Psoas muscle (tissue), 7 donors: ENCODE measurements at regions not wholly inside any gene's neighbourhood (a gene's known extent, or its start where the extent isn't known, plus 50 kb on each side); places are given as distances from the start of the nearest gene placed in this dataset.

Experiments used
- ATAC-seq, 4 donors: fragments of 200-7000 bp; cut with Tn5 transposase; one replicate each; pipeline ENCODE4 v1.9.1; 2020; ENCODE audit warnings: moderate library complexity in 3 of 4, mild to moderate bottlenecking in 2 of 4
- DNase-seq, 2 donors: peaks; one replicate each; pipeline ENCODE4 v3.0.0-alpha.2; 2020
- H3K27ac ChIP-seq: fragments of 200-600 bp; one replicate; pipeline ENCODE4 v1.8.0; 2022
- H3K27me3 ChIP-seq, 3 donors: fragments of 200-600 bp in 1 of 3; one replicate each; pipeline versions ENCODE4 v1.6.1 to v1.8.0; 2013 to 2022; ENCODE audit warnings: low read length in 2 of 3, mild to moderate bottlenecking in 2 of 3, moderate library complexity in 1 of 3; ENCODE audit not compliant: insufficient read depth in 3 of 3
- H3K36me3 ChIP-seq, 2 donors: fragments of 200-600 bp in 1 of 2; one replicate each; pipeline versions ENCODE4 v1.6.1 to v1.8.0; 2013 to 2022; ENCODE audit warnings: low read depth in 1 of 2, mild to moderate bottlenecking in 1 of 2, moderate library complexity in 1 of 2; ENCODE audit not compliant: insufficient read depth in 1 of 2
- H3K4me1 ChIP-seq: fragments of 200-600 bp; one replicate; pipeline ENCODE4 v1.8.0; 2022
- H3K4me3 ChIP-seq: fragments of 200-600 bp; one replicate; pipeline ENCODE4 v1.8.0; 2022; ENCODE audit warnings: mild to moderate bottlenecking
- H3K9me3 ChIP-seq: fragments of 200-600 bp; one replicate; pipeline ENCODE4 v1.8.0; 2022
- WGBS, 3 donors: extraction: QIAGEN DNeasy Blood & Tissue Kit; methylation state at CpG; one replicate each; pipeline versions ENCODE4 v1.1.6 to v1.1.7; 2013; 5-methylcytosine and 5-hydroxymethylcytosine counted together
- intact Hi-C, 2 donors: fragments of 100-400 bp; cut with DNase I; formaldehyde crosslinking; loops; one replicate each; pipeline versions ENCODE4 v1.11.0 to v1.14.2; 2022
- TF ChIP-seq, protein P1 (sequence below): fragments of 200-600 bp; IDR thresholded peaks from one replicate; pipeline ENCODE4 v1.8.0; 2022; ENCODE audit warnings: antibody characterized with exemption
- donor health status: healthy with polysubstance abuse.
- donor health status: DM: no; HTN: no; CAD: no; lungs with moderate emphysema.
- donor health status: Bipolar disorder and iron deficiency.
- donor health status: healthy.
- donor health status: DM: yes; HTN: yes; CAD: no.
- donor health status: DM: no; HTN: no; CAD: no.
- donor health status: DM: yes; HTN: yes; CAD: no.

DNA sequence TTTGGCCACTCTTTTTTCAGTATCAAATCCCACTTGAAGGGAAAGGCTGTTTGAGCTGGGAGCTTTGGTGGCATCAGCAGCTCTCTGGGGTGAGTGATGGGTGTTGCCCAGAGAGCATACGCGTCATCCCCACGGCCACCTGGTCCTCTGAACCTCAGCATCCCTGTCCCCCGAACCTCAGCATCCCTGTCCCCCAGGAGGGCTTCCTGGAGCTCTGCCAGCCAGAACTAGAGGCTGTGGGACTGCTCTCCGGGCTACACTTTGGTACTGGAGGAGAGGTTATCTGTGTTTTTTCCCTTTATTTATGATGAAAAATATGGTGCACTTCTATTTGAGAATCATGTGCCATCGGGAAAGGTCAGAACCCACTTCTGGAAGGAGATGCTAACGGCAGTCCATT is 131.5 kb upstream of the RTL1 start:
- no peaks in the 10 kb centered on the region for H3K27me3 ChIP-seq
- DNase-seq (no peak), ATAC-seq (no peak)
- no peak overlapping the region for H3K4me3 ChIP-seq
- intact Hi-C loops, result no loop called here
- no peaks in the 10 kb centered on the region for H3K9me3 ChIP-seq
- TF ChIP-seq, protein P1, sequence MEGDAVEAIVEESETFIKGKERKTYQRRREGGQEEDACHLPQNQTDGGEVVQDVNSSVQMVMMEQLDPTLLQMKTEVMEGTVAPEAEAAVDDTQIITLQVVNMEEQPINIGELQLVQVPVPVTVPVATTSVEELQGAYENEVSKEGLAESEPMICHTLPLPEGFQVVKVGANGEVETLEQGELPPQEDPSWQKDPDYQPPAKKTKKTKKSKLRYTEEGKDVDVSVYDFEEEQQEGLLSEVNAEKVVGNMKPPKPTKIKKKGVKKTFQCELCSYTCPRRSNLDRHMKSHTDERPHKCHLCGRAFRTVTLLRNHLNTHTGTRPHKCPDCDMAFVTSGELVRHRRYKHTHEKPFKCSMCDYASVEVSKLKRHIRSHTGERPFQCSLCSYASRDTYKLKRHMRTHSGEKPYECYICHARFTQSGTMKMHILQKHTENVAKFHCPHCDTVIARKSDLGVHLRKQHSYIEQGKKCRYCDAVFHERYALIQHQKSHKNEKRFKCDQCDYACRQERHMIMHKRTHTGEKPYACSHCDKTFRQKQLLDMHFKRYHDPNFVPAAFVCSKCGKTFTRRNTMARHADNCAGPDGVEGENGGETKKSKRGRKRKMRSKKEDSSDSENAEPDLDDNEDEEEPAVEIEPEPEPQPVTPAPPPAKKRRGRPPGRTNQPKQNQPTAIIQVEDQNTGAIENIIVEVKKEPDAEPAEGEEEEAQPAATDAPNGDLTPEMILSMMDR, result no peak
- H3K4me1 ChIP-seq, result no peaks in the 10 kb centered on the region
- no peaks in the 10 kb centered on the region for H3K36me3 ChIP-seq
- WGBS, 3 donors, result 81 to 88% (median 85%) methylated on average over 7 of the region's 7 CpGs
- no peak overlapping the region for H3K27ac ChIP-seq

DNA sequence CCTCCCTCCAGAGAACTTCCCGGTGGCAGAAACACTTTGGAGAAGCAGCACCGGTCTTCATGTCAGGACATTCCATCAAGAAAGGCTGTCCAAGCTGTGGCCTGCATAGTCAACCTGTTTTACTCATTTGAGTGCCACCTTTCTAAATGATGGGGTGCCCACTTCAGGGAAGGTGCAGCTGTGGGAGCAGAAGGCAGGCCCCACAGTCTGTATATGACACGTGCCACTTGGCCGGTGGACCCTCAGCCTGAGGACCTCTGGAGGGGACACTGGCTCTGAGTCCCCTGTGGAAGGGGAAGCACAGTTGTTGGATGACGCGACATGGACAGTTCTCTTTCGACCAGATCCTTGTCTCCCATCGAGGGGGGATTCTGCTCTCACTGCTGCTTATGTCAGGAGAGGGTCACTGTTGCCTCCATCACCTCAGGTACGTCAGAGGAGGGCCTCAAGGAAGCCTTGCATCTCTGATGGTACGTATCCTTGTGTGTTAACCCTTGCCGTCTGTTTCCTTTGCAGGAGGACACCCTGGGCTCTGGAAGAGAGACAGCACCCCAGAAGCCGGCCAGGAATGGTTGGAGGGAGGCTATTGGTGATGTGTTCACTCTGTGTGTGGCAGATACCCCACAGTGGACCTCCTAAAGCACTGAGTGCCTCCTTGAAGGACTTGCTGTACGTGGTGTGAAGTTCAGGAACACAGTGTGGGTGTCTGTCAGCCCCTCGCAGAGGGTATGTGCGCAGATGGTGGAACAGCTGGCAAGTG is 132.1 kb upstream of the RTL1 start:
- H3K4me1 ChIP-seq, result no peaks in the 10 kb centered on the region
- no peaks in the 10 kb centered on the region for H3K27me3 ChIP-seq
- TF ChIP-seq, protein P1, result no peak
- ATAC-seq (no peak), DNase-seq (no peak)
- intact Hi-C loops, result no loop called here
- H3K9me3 ChIP-seq, result no peaks in the 10 kb centered on the region
- H3K4me3 ChIP-seq, result no peak overlapping the region
- H3K27ac ChIP-seq, result no peak overlapping the region
- 79 to 81% (median 80%) methylated on average over 15 of the region's 15 CpGs for WGBS, 3 donors
- no peaks in the 10 kb centered on the region for H3K36me3 ChIP-seq

DNA sequence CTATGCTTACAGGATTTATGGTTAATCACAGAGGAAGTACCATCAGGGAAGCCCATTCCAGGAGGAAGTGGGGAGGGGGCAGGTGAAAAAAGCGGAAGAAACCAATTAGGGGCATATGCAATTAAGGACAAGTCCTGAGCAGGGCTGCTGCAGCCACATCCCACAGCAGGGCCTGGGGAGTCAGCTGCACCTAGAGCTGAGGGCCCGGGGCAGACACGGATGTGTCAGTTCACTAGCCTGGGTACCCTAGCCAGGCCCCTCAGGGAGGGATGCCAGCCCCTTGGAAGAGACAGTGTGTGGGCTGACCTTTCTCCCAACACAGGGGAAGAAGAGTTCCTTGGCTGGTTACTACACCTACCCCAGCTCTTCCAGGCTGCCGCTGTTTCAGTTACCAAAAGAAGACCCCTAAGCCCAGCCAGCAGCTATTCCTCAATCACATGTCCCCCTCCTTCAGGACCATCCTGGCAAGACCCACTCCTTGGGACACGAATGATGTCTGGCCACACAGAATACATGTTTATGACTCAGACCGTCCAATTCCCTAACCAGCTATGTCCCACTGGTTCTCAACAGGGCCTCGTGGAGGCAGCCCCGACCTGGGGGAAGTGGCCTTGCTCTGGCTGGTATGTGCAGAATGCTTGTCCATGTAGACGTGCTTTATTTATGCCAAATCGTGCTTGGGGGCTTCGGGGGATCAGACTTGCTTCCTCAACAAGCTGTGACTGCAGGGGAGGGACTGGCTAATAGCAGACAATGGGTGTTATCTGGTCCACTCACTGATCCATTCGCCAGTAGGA is 133.7 kb upstream of the RTL1 start:
- Histone ChIP-seq H3K27ac (no peak overlapping the region), H3K4me3 (no peak overlapping the region), H3K36me3 (no peaks in the 10 kb centered on the region), H3K27me3 (no peaks in the 10 kb centered on the region), H3K4me1 (no peaks in the 10 kb centered on the region), H3K9me3 (no peaks in the 10 kb centered on the region)
- 80 to 82% (median 80%) methylated on average over 12 of the region's 12 CpGs for WGBS, 3 donors
- intact Hi-C loops, result no loop called here
- ATAC-seq (no peak), DNase-seq (peak in 1 of 2 donors; percentile 6)
- TF ChIP-seq, protein P1, result no peak

DNA sequence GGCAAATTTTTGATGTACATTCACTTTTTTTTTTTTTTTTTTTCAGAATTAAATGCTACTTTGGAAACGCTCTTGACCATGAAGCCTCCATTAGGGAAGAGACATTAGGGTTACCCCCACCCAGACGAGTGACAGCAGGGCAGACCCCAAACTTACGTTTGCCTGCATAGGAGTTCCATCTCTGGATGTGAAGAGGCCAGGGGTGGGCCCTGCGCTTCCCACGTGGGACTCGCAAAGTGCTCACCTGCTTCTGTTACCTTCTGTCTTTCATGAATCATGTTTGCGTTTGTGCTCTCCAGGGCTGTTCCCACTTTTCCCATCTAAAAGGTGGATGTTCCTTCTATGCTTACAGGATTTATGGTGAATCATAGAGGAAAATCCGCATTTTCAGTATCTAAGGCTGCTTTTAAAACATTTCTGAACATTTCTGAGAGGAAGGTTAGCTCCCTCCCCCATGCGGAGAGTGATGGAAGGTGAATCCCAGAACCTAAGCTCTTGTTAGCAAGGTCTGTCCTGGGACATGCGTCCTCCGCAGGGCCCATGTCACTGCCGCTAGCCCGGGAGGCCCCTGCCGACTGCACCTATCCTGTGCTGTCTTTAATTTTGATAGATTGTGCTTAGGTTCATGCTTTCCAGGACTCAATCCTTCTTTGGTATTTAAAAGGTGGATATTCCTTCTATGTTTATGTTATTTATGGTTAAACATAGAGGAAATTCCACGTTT is 135.7 kb upstream of the RTL1 start:
- ATAC-seq (no peak), DNase-seq (peak in 1 of 2 donors; percentile 3)
- Histone ChIP-seq H3K4me3 (no peak overlapping the region), H3K4me1 (no peaks in the 10 kb centered on the region), H3K36me3 (no peaks in the 10 kb centered on the region), H3K9me3 (no peaks in the 10 kb centered on the region), H3K27ac (no peak overlapping the region), H3K27me3 (no peaks in the 10 kb centered on the region)
- intact Hi-C loops, result no loop called here
- TF ChIP-seq, protein P1, result no peak
- WGBS, 3 donors, result 88 to 92% (median 89%) methylated on average over 15 of the region's 15 CpGs
